Natural killer cell (primary cell): ENCODE measurements at regions not wholly inside any gene's neighbourhood (a gene's known extent, or its start where the extent isn't known, plus 50 kb on each side); places are given as distances from the start of the nearest gene placed in this dataset.
"Not testable (repeated sequence)": the region's sequence is repeated elsewhere in the genome, so short reads cannot be mapped to it uniquely, and the experiment has no call there.

Source experiments
- ATAC-seq, 3 donors: fragments of 150-1000 bp in 2 of 3; fragments of 200-7000 bp in 1 of 3; cut with Tn5 transposase; 1 replicate in 1 of 3; 2 replicates in 2 of 3; pipeline ENCODE4 v1.10.0; 2021; ENCODE audit warnings: mild to moderate bottlenecking in 2 of 3, moderate library complexity in 2 of 3
- DNase-seq, 2 donors: peaks; one replicate each; pipeline versions ENCODE4 v3.0.0 to v3.0.0-alpha.2; 2013 to 2021; ENCODE audit warnings: mixed read lengths in 1 of 2
- H3K27ac ChIP-seq: one replicate; pipeline ENCODE4 v1.5.1; 2013; ENCODE audit warnings: mild to moderate bottlenecking, low read length
- H3K27me3 ChIP-seq: one replicate; pipeline ENCODE4 v1.6.1; 2013; ENCODE audit warnings: low read length; ENCODE audit not compliant: control insufficient read depth, insufficient read depth
- H3K36me3 ChIP-seq: one replicate; pipeline ENCODE4 v1.6.1; 2013; ENCODE audit warnings: low read length; ENCODE audit not compliant: control insufficient read depth, insufficient read depth
- H3K4me1 ChIP-seq: one replicate; pipeline ENCODE4 v1.6.1; 2013; ENCODE audit warnings: low read length; ENCODE audit not compliant: control insufficient read depth, insufficient read depth
- H3K4me3 ChIP-seq: one replicate; pipeline ENCODE4 v1.5.1; 2013; ENCODE audit warnings: low read length
- H3K9me3 ChIP-seq: one replicate; pipeline ENCODE4 v1.6.1; 2013; ENCODE audit warnings: low read length; ENCODE audit not compliant: control insufficient read depth, insufficient read depth
- H3K27ac Mint-ChIP-seq, 2 donors: one replicate each; pipeline ENCODE4 v1.8.0; 2022; ENCODE audit warnings: mild to moderate bottlenecking in 2 of 2, mixed read lengths in 2 of 2, moderate library complexity in 1 of 2
- H3K27me3 Mint-ChIP-seq, 2 donors: one replicate each; pipeline ENCODE4 v1.8.0; 2022; ENCODE audit warnings: low read depth in 2 of 2, mixed read lengths in 2 of 2
- H3K36me3 Mint-ChIP-seq: one replicate; pipeline ENCODE4 v1.8.0; 2022; ENCODE audit warnings: mixed read lengths
- H3K4me1 Mint-ChIP-seq, 2 donors: one replicate each; pipeline ENCODE4 v1.8.0; 2022; ENCODE audit warnings: mixed read lengths in 2 of 2
- H3K4me3 Mint-ChIP-seq: one replicate; pipeline ENCODE4 v1.8.0; 2022; ENCODE audit warnings: mild to moderate bottlenecking, moderate library complexity, mixed read lengths
- H3K9me3 Mint-ChIP-seq, 2 donors: one replicate each; pipeline ENCODE4 v1.8.0; 2022; ENCODE audit warnings: mixed read lengths in 2 of 2
- WGBS: methylation state at CpG from one replicate; pipeline ENCODE4 v1.1.7; 2013; ENCODE audit warnings: missing lambda C conversion rate; ENCODE audit not compliant: insufficient coverage; 5-methylcytosine and 5-hydroxymethylcytosine counted together
- intact Hi-C: fragments of 100-400 bp; cut with micrococcal nuclease; formaldehyde crosslinking; loops from one replicate; pipeline ENCODE4 v1.14.2; 2022
- TF ChIP-seq, protein P1 (sequence below): fragments of 200-600 bp; IDR thresholded peaks from one replicate; pipeline ENCODE4 v1.8.0; 2022; ENCODE audit warnings: antibody characterized with exemption

- H3K9me3 Mint-ChIP-seq = no peaks in the 10 kb centered on the region
- Histone ChIP-seq H3K27me3 (no peaks in the 10 kb centered on the region), H3K36me3 (no peaks in the 10 kb centered on the region), H3K27ac (no peak overlapping the region), H3K9me3 (no peaks in the 10 kb centered on the region), H3K4me3 (no peak overlapping the region), H3K4me1 (no peaks in the 10 kb centered on the region)
- ATAC-seq = no peak
- H3K36me3 Mint-ChIP-seq = no peaks in the 10 kb centered on the region
- DNase-seq = no peak
- no peaks in the 10 kb centered on the region for H3K4me1 Mint-ChIP-seq
- TF ChIP-seq, protein P1, sequence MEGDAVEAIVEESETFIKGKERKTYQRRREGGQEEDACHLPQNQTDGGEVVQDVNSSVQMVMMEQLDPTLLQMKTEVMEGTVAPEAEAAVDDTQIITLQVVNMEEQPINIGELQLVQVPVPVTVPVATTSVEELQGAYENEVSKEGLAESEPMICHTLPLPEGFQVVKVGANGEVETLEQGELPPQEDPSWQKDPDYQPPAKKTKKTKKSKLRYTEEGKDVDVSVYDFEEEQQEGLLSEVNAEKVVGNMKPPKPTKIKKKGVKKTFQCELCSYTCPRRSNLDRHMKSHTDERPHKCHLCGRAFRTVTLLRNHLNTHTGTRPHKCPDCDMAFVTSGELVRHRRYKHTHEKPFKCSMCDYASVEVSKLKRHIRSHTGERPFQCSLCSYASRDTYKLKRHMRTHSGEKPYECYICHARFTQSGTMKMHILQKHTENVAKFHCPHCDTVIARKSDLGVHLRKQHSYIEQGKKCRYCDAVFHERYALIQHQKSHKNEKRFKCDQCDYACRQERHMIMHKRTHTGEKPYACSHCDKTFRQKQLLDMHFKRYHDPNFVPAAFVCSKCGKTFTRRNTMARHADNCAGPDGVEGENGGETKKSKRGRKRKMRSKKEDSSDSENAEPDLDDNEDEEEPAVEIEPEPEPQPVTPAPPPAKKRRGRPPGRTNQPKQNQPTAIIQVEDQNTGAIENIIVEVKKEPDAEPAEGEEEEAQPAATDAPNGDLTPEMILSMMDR = no peak
- H3K27ac Mint-ChIP-seq = no peak overlapping the region
- intact Hi-C loops = no loop called here
- H3K27me3 Mint-ChIP-seq = peaks cover 0 to 6% of the 10 kb centered on the region in 2 donors
- H3K4me3 Mint-ChIP-seq = no peak overlapping the region
Observed at GRCh38 chr3:115204475-115204874, 57.4 kb upstream of the ZBTB20 start.

DNA sequence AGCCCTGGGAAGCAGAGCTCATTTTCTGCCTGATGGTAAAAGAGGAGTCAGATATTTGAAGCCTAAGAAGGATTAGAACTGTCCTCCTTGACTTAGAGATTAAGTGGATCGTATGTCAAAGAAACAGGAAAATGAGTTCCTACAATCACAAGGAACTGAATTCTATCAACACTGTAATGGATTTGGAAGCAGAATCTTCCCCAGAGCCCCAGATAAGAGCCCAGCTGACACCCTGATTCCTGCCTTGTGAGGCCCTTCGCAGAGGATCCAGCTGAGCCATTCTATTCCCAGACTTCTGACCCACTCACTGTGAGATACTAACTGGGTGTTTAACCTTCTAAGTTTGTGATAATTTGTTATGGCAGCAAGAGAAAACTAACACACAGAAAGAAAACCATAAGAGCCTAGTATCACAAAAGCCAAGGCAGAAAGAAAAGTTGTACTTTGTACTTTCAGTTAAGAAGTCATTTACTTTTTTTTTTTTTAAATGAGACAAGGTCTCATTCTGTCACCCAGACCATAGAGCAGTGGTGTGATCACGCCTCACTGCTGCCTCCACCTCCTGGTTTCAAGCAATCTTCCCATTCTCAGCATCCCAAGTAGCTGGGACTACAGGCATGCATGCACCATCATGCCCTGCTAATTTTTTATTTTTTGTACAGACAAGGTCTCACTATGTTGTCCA, 61.1 kb upstream of the ZBTB20 start:
- Histone ChIP-seq H3K9me3 (no peaks in the 10 kb centered on the region), H3K4me1 (no peaks in the 10 kb centered on the region), H3K4me3 (no peak overlapping the region), H3K36me3 (no peaks in the 10 kb centered on the region), H3K27me3 (no peaks in the 10 kb centered on the region), H3K27ac (no peak overlapping the region)
- ATAC-seq (no peak), DNase-seq (no peak)
- Mint-ChIP-seq H3K27ac (no peak overlapping the region), H3K4me3 (no peak overlapping the region), H3K9me3 (no peaks in the 10 kb centered on the region), H3K36me3 (no peaks in the 10 kb centered on the region), H3K27me3 (peaks cover 0 to 3% of the 10 kb centered on the region in 2 donors), H3K4me1 (no peaks in the 10 kb centered on the region)
- TF ChIP-seq, protein P1 = no peak
- intact Hi-C loops = no loop called here
- 89% methylated on average over 3 of the region's 3 CpGs for WGBS

DNA sequence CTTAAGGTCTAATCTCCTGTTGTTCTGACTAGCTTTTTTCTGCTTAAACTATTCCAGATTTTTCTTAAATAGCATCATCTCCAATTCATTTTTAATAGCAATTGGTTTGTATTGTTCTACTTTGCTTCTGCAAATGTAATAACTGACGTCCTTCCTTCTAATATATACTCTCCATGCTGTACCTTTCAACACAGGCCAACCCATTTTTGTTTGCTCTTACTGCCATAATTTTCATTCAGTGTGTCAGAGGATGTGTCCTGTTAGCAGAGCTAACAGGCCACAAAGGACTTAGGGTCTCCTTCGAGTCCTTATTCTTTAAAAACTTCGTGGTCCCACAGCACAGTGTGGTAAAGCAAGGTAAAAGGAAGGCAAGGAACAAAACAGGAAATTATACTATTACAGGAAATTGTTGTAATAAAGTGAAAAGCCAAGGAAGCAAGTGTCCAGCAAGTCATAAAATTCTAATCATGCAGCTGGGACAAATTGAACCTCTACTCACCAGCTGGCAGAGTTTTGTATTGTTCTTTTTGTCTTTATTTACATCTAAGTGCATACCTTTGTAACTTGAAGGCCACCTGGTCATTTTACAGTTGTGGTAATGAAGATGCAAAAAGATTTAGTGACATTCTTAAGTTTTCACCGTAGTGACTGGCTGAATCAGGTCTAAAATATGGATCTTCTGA, 64.9 kb upstream of the ZBTB20 start:
- H3K9me3 Mint-ChIP-seq = no peaks in the 10 kb centered on the region
- H3K36me3 Mint-ChIP-seq = no peaks in the 10 kb centered on the region
- Histone ChIP-seq H3K4me3 (no peak overlapping the region), H3K9me3 (no peaks in the 10 kb centered on the region), H3K36me3 (no peaks in the 10 kb centered on the region), H3K27me3 (no peaks in the 10 kb centered on the region), H3K4me1 (no peaks in the 10 kb centered on the region), H3K27ac (no peak overlapping the region)
- H3K4me3 Mint-ChIP-seq = no peak overlapping the region
- H3K4me1 Mint-ChIP-seq = no peaks in the 10 kb centered on the region
- no peak overlapping the region for H3K27ac Mint-ChIP-seq
- intact Hi-C loops = no loop called here
- DNase-seq (no peak), ATAC-seq (no peak)
- TF ChIP-seq, protein P1 = no peak
- H3K27me3 Mint-ChIP-seq = no peaks in the 10 kb centered on the region
- 71% methylated on average over 3 of the region's 4 CpGs for WGBS

DNA sequence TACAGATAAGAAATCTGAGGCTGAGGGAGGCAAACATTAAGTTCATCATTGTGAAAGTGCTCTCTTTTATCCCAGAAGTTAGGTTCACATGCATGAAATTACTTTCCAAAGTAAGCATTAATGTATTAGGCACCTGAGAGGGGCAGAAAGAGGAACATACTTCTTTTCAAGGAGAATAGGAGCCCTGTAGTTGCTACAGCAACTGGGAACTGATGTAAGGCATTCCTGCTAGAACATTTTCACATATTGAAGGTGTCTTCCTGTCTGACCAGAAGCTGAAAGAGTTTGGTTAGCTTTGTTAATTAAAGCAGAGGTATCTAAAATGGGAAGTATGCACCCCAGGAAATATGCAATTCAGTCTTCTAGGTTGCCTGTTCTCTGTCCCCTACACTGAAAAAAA, 65.5 kb upstream of the ZBTB20 start:
- no peaks in the 10 kb centered on the region for H3K4me1 ChIP-seq
- no peak for DNase-seq
- no peaks in the 10 kb centered on the region for H3K36me3 Mint-ChIP-seq

GRCh38 chr3:115213052-115213451, 66.0 kb upstream of the ZBTB20 start:
- 77% methylated on average over 7 of the region's 8 CpGs for WGBS

More for the DNA sequence above, 65.5 kb upstream of the ZBTB20 start:
- ATAC-seq = no peak
- Histone ChIP-seq H3K9me3 (no peaks in the 10 kb centered on the region), H3K4me3 (no peak overlapping the region), H3K27ac (no peak overlapping the region), H3K36me3 (no peaks in the 10 kb centered on the region), H3K27me3 (no peaks in the 10 kb centered on the region)
- no peak overlapping the region for H3K27ac Mint-ChIP-seq
- H3K27me3 Mint-ChIP-seq = peaks cover 0 to 3% of the 10 kb centered on the region in 2 donors
- intact Hi-C loops = no loop called here
- no peaks in the 10 kb centered on the region for H3K4me1 Mint-ChIP-seq
- no peak overlapping the region for H3K4me3 Mint-ChIP-seq
- TF ChIP-seq, protein P1 = no peak
- no peaks in the 10 kb centered on the region for H3K9me3 Mint-ChIP-seq

More at GRCh38 chr3:115213052-115213451, 66.0 kb upstream of the ZBTB20 start:
- H3K27me3 Mint-ChIP-seq, H3K36me3 Mint-ChIP-seq, H3K4me1 ChIP-seq, H3K27ac ChIP-seq, ATAC-seq, H3K27me3 ChIP-seq, H3K27ac Mint-ChIP-seq, H3K9me3 ChIP-seq, H3K4me3 Mint-ChIP-seq, H3K4me3 ChIP-seq, H3K36me3 ChIP-seq, DNase-seq, intact Hi-C loops, H3K4me1 Mint-ChIP-seq, H3K9me3 Mint-ChIP-seq: not testable (repeated sequence)
